SK-N-SH (cell line): ENCODE measurements at regions not wholly inside any gene's neighbourhood (a gene's known extent, or its start where the extent isn't known, plus 50 kb on each side); places are given as distances from the start of the nearest gene placed in this dataset.

ENCODE experiments used
- CTCF ChIA-PET: fragments of 300-600, 350-600 bp; formaldehyde crosslinking; extraction: SDS; loops from one replicate; lab custom pipeline; 2021; lab: Yijun Ruan, JAX
- POLR2A ChIA-PET: fragments of 350-600 bp; sonication (Branson Sonifier 250); formaldehyde crosslinking; extraction: SDS; loops from one replicate; lab custom pipeline; 2020; ENCODE audit warnings: antibody characterized with exemption, inconsistent platforms; lab: Yijun Ruan, JAX
- DNase-seq: peaks from one replicate; pipeline ENCODE4 v3.0.0; 2012
- H2AFZ ChIP-seq: fragments of 200-600 bp; sonication (generic); 2 replicates; pipeline ENCODE4 v1.8.1; 2016; ENCODE audit warnings: antibody characterized with exemption, mild to moderate bottlenecking, low read depth
- H3F3A ChIP-seq: fragments of 200-600 bp; sonication (generic); replicated peaks from 2 replicates; pipeline ENCODE3; 2016; ENCODE audit warnings: antibody characterized with exemption, mild to moderate bottlenecking; ENCODE audit not compliant: insufficient read depth
- H3K27ac ChIP-seq, 2 experiments: fragments of 200-500 bp in 1 of 2; fragments of 200-600 bp in 1 of 2; sonication (Bioruptor generic) in 1 of 2; sonication (generic), shearing (Covaris generic) in 1 of 2; 2 replicates each; pipeline versions ENCODE4 v1.5.1 to v1.6.1; 2014 to 2016; ENCODE audit warnings: low read depth in 2 of 2, inconsistent platforms in 1 of 2, low read length in 1 of 2, mild to moderate bottlenecking in 1 of 2, mixed read lengths in 1 of 2
- H3K27me3 ChIP-seq: fragments of 200-600 bp; sonication (generic), shearing (Covaris generic); 2 replicates; pipeline ENCODE4 v1.6.1; 2016; ENCODE audit warnings: mixed run types; ENCODE audit not compliant: insufficient read depth
- H3K36me3 ChIP-seq, 2 experiments: fragments of 200-500 bp in 1 of 2; fragments of 200-600 bp in 1 of 2; sonication (Bioruptor generic) in 1 of 2; sonication (generic) in 1 of 2; replicated peaks in 1 of 2; 2 replicates each; pipeline versions ENCODE3 to v1.5.1; 2014 to 2016; ENCODE audit warnings: low read length in 1 of 2, mild to moderate bottlenecking in 1 of 2; ENCODE audit not compliant: insufficient read depth in 2 of 2, control insufficient read depth in 1 of 2
- H3K4me1 ChIP-seq, 2 experiments: fragments of 200-500 bp in 1 of 2; fragments of 200-600 bp in 1 of 2; sonication (Bioruptor generic) in 1 of 2; sonication (generic), shearing (Covaris generic) in 1 of 2; 2 replicates each; pipeline versions ENCODE4 v1.5.1 to v1.6.1; 2014 to 2016; ENCODE audit warnings: low read depth in 1 of 2, low read length in 1 of 2, mixed run types in 1 of 2; ENCODE audit not compliant: insufficient read depth in 2 of 2, control insufficient read depth in 1 of 2
- H3K4me2 ChIP-seq: fragments of 200-600 bp; sonication (generic), shearing (Covaris generic); 2 replicates; pipeline ENCODE4 v1.6.1; 2017; ENCODE audit warnings: mixed run types
- H3K4me3 ChIP-seq, 2 experiments: fragments of 200-500 bp in 1 of 2; fragments of 200-600 bp in 1 of 2; sonication (Bioruptor generic) in 1 of 2; sonication (generic), shearing (Covaris generic) in 1 of 2; 2 replicates each; pipeline versions ENCODE4 v1.5.1 to v1.8.1; 2014 to 2016; ENCODE audit warnings: low read depth in 2 of 2, inconsistent platforms in 1 of 2, low read length in 1 of 2, mild to moderate bottlenecking in 1 of 2, mixed read lengths in 1 of 2, moderate library complexity in 1 of 2
- H3K79me2 ChIP-seq: fragments of 200-600 bp; sonication (generic); 2 replicates; pipeline ENCODE4 v1.8.1; 2017; ENCODE audit warnings: mild to moderate bottlenecking; ENCODE audit not compliant: insufficient read depth
- H3K9ac ChIP-seq: fragments of 200-600 bp; sonication (generic); 2 replicates; pipeline ENCODE4 v1.6.1; 2017; ENCODE audit warnings: mixed run types
- H3K9me2 ChIP-seq: fragments of 200-600 bp; sonication (generic); 2 replicates; pipeline ENCODE4 v1.6.1; 2017; ENCODE audit warnings: mixed run types
- H3K9me3 ChIP-seq: fragments of 200-600 bp; sonication (generic); 2 replicates; pipeline ENCODE4 v1.6.1; 2017; ENCODE audit warnings: mixed run types, mild to moderate bottlenecking, moderate library complexity
- H4K20me1 ChIP-seq: fragments of 200-600 bp; sonication (generic); 2 replicates; pipeline ENCODE4 v1.6.1; 2017; ENCODE audit warnings: mild to moderate bottlenecking, mixed run types; ENCODE audit not compliant: insufficient read depth
- CHD2 ChIP-seq: fragments of 150-350 bp; IDR thresholded peaks from 2 replicates; pipeline ENCODE4 v1.6.1; 2018; ENCODE audit warnings: low read length; ENCODE audit not compliant: partially characterized antibody
- EZH2phosphoT487 ChIP-seq: fragments of 200-600 bp; sonication (generic); IDR thresholded peaks from 2 replicates; pipeline ENCODE4 v1.6.1; 2017; ENCODE audit warnings: low read depth, mixed run types, mild to moderate bottlenecking, antibody characterized with exemption, moderate library complexity, borderline replicate concordance
- FOSL2 ChIP-seq: IDR thresholded peaks from 2 replicates; pipeline ENCODE4 v1.4.0; 2012; ENCODE audit warnings: low read depth, mild to moderate bottlenecking, moderate library complexity, borderline replicate concordance
- GATA2 ChIP-seq: sonication (generic); formaldehyde crosslinking; IDR thresholded peaks from 2 replicates; pipeline ENCODE4 v1.5.0; 2020; ENCODE audit warnings: mild to moderate bottlenecking, missing genetic modification reagents
- POLR2AphosphoS5 ChIP-seq: IDR thresholded peaks from 2 replicates; pipeline ENCODE4 v1.6.1; 2012; ENCODE audit warnings: low read depth, low read length
- RAD21 ChIP-seq: IDR thresholded peaks from 2 replicates; pipeline ENCODE4 v1.6.1; 2012; ENCODE audit warnings: mild to moderate bottlenecking, low read length
- REST ChIP-seq: IDR thresholded peaks from 2 replicates; pipeline ENCODE4 v1.6.1; 2012; ENCODE audit warnings: mild to moderate bottlenecking, low read depth, low read length, moderate library complexity
- TCF12 ChIP-seq: IDR thresholded peaks from 2 replicates; pipeline ENCODE4 v1.4.0; 2012
- USF2 ChIP-seq: fragments of 150-350 bp; IDR thresholded peaks from 2 replicates; pipeline ENCODE4 v1.6.1; 2017; ENCODE audit warnings: antibody characterized with exemption, low read length, low read depth, borderline replicate concordance
- YY1 ChIP-seq: IDR thresholded peaks from 2 replicates; pipeline ENCODE4 v1.4.0; 2012; ENCODE audit warnings: low read depth, mild to moderate bottlenecking
- WGBS: methylation state at CpG from one replicate; pipeline ENCODE4 v1.1.6; 2017; ENCODE audit warnings: low lambda C conversion rate; 5-methylcytosine and 5-hydroxymethylcytosine counted together
- TF ChIP-seq, protein P1 (sequence below): IDR thresholded peaks from 2 replicates; pipeline ENCODE4 v1.4.0; 2012; ENCODE audit warnings: low read depth
- TF ChIP-seq, protein P2 (sequence below): IDR thresholded peaks from 2 replicates; pipeline ENCODE4 v1.4.0; 2012; ENCODE audit warnings: low read depth, borderline replicate concordance

- TF ChIP-seq REST (no peak), TCF12 (no peak), GATA2 (no peak), YY1 (no peak)
- TF ChIP-seq, protein P1, sequence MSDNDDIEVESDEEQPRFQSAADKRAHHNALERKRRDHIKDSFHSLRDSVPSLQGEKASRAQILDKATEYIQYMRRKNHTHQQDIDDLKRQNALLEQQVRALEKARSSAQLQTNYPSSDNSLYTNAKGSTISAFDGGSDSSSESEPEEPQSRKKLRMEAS, result no peak
- TF ChIP-seq, all 33 proteins: peak for 0
Observed at GRCh38 chr22:49017482-49018329, 810.0 kb downstream of the BRD1 start (continued).

- Histone ChIP-seq H4K20me1 (no peaks in the 10 kb centered on the region), H3K9ac (no peak overlapping the region), H3K27me3 (peaks cover 27% of the 10 kb centered on the region; the same call in 1 of the 2 replicates), H3K36me3 (no peaks in the 10 kb centered on the region), H3K4me3 (no peak overlapping the region), H3K9me3 (no peaks in the 10 kb centered on the region), H3F3A (no peaks in the 10 kb centered on the region), H3K4me2 (no peak overlapping the region), H3K4me1 (peaks cover 0 to 51% of the 10 kb centered on the region in 2 experiments; a peak in 2 of 4 replicates), H2AFZ (no peak overlapping the region), H3K27ac (peak overlapping the region in 1 of 2 experiments; percentile 86; a peak in 2 of 4 replicates), H3K9me2 (no peaks in the 10 kb centered on the region), H3K79me2 (no peaks in the 10 kb centered on the region)
- no peak for DNase-seq
- ChIA-PET POLR2A (no interaction called here), CTCF (interaction anchor here (0.9 to 1.6 kb wide), 3 partner anchors 9 to 288 kb away, joined by 3 to 7 read pairs (median 4); no protein-coding TSS in a partner anchor)
- TF ChIP-seq GATA2 (no peak), TCF12 (no peak), FOSL2 (no peak), USF2 (no peak), POLR2AphosphoS5 (no peak), RAD21 (no peak), EZH2phosphoT487 (no peak), CHD2 (no peak)
- TF ChIP-seq, protein P2, sequence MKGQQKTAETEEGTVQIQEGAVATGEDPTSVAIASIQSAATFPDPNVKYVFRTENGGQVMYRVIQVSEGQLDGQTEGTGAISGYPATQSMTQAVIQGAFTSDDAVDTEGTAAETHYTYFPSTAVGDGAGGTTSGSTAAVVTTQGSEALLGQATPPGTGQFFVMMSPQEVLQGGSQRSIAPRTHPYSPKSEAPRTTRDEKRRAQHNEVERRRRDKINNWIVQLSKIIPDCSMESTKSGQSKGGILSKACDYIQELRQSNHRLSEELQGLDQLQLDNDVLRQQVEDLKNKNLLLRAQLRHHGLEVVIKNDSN, result no peak
- WGBS, result 25% methylated on average over 15 of the region's 16 CpGs
Observed at GRCh38 chr22:49016909-49017481, 810.7 kb downstream of the BRD1 start.
